ENCODE measurements at regions not wholly inside any gene's neighbourhood (a gene's known extent, or its start where the extent isn't known, plus 50 kb on each side); places are given as distances from the start of the nearest gene placed in this dataset.

GRCh38 chr1:43038232-43038935 lies 79.7 kb upstream of the SLC2A1 start:
- no peak overlapping the region for H3K27ac ChIP-seq (ENCODE audit: low read depth, low read length, poor library complexity, severe bottlenecking)
- intact Hi-C loops (cut with micrococcal nuclease; ENCODE audit: unreplicated experiment), result no loop called here
- no TSS peak for BruUV-seq (replicated peaks)
- no peak for DNase-seq (ENCODE audit: low spot score)
- H3K4me3 ChIP-seq (ENCODE audit: low read depth, low read length, poor library complexity, severe bottlenecking), result no peak overlapping the region
- H3K36me3 ChIP-seq (ENCODE audit: insufficient read depth, low read length, poor library complexity, severe bottlenecking), result no peaks in the 10 kb centered on the region
- no peak for TF ChIP-seq CTCF (conservative IDR thresholded peaks at IDR 0.05; ENCODE audit: low read depth, low read length)
- no peak for TF ChIP-seq EZH2 (IDR thresholded peaks at IDR 0.05; ENCODE audit: borderline replicate concordance, low read depth, low read length, poor library complexity, severe bottlenecking)
- POLR2A ChIA-PET (ENCODE audit: low non-redundant PET), result interaction anchor here (0.6 kb wide), 1 partner anchor 36 kb away, joined by 3 read pairs; no protein-coding TSS in a partner anchor
- no peaks in the 10 kb centered on the region for H3K9me3 ChIP-seq (ENCODE audit: low read depth, low read length, poor library complexity, severe bottlenecking)
- peaks cover 12% of the 10 kb centered on the region for H3K4me1 ChIP-seq (ENCODE audit: insufficient read depth, low read length, poor library complexity, severe bottlenecking)
- CTCF ChIA-PET, result no interaction called here
- H3K27me3 ChIP-seq (replicated peaks; ENCODE audit: insufficient read depth, low read depth, low read length, poor library complexity), result no peaks in the 10 kb centered on the region

DNA sequence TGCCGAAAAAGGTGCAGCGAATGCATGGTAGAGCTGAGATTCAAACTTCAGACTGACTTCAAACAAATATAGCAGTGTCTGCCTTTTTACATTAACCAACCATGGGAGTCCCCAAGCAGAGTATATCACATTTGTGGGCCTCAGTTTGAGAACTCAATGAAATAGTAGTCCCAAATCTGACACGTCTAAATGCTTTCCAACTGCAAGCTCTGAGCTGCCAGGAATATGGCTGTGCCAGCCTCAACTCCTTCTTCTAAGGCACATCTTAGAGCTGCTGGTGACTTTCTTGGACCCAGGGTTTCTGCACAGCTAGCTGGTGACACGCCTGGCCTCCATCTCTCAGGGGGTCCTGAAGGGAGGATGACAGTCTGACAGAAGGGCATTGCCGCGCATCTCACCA lies 78.8 kb upstream of the SLC2A1 start:
- Histone ChIP-seq H3K4me1 (ENCODE audit: insufficient read depth, low read length, poor library complexity, severe bottlenecking) (peaks cover 12% of the 10 kb centered on the region), H3K27ac (ENCODE audit: low read depth, low read length, poor library complexity, severe bottlenecking) (no peak overlapping the region), H3K36me3 (ENCODE audit: insufficient read depth, low read length, poor library complexity, severe bottlenecking) (no peaks in the 10 kb centered on the region), H3K9me3 (ENCODE audit: low read depth, low read length, poor library complexity, severe bottlenecking) (no peaks in the 10 kb centered on the region), H3K4me3 (ENCODE audit: low read depth, low read length, poor library complexity, severe bottlenecking) (no peak overlapping the region), H3K27me3 (replicated peaks; ENCODE audit: insufficient read depth, low read depth, low read length, poor library complexity) (no peaks in the 10 kb centered on the region)
- ChIA-PET CTCF (no interaction called here), POLR2A (ENCODE audit: low non-redundant PET) (no interaction called here)
- BruUV-seq (replicated peaks), result no TSS peak
- TF ChIP-seq EZH2 (IDR thresholded peaks at IDR 0.05; ENCODE audit: borderline replicate concordance, low read depth, low read length, poor library complexity, severe bottlenecking) (no peak), CTCF (conservative IDR thresholded peaks at IDR 0.05; ENCODE audit: low read depth, low read length) (no peak)
- DNase-seq (ENCODE audit: low spot score), result no peak
- intact Hi-C loops (cut with micrococcal nuclease; ENCODE audit: unreplicated experiment), result no loop called here

DNA sequence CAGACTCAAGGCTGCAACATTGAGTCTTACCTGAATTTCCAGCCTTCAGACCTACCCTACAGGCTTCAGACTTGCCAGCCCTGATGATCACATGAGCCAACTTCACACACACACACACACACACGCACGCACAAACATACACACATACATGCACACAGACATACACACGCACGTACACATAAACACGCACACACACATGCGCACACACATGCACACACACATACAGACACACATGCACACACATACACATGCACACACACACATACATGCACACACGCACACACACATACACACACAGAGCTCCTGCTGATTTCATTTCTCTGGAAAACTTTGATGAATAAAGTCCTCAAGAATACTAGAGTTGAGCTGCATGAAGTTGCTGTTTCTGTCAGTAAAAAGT lies 78.3 kb upstream of the SLC2A1 start:
- ChIA-PET CTCF (no interaction called here), POLR2A (ENCODE audit: low non-redundant PET) (no interaction called here)
- Histone ChIP-seq H3K4me1 (ENCODE audit: insufficient read depth, low read length, poor library complexity, severe bottlenecking) (peaks cover 12% of the 10 kb centered on the region), H3K27me3 (replicated peaks; ENCODE audit: insufficient read depth, low read depth, low read length, poor library complexity) (no peaks in the 10 kb centered on the region), H3K9me3 (ENCODE audit: low read depth, low read length, poor library complexity, severe bottlenecking) (no peaks in the 10 kb centered on the region), H3K36me3 (ENCODE audit: insufficient read depth, low read length, poor library complexity, severe bottlenecking) (no peaks in the 10 kb centered on the region), H3K4me3 (ENCODE audit: low read depth, low read length, poor library complexity, severe bottlenecking) (no peak overlapping the region), H3K27ac (ENCODE audit: low read depth, low read length, poor library complexity, severe bottlenecking) (no peak overlapping the region)
- TF ChIP-seq EZH2 (IDR thresholded peaks at IDR 0.05; ENCODE audit: borderline replicate concordance, low read depth, low read length, poor library complexity, severe bottlenecking) (no peak), CTCF (conservative IDR thresholded peaks at IDR 0.05; ENCODE audit: low read depth, low read length) (no peak)
- DNase-seq (ENCODE audit: low spot score), result no peak
- intact Hi-C loops (cut with micrococcal nuclease; ENCODE audit: unreplicated experiment), result no loop called here
- no TSS peak for BruUV-seq (replicated peaks)
